Kidney epithelial cell (primary cell): ENCODE measurements at regions not wholly inside any gene's neighbourhood (a gene's known extent, or its start where the extent isn't known, plus 50 kb on each side); places are given as distances from the start of the nearest gene placed in this dataset.

ENCODE experiments used
- DNase-seq: peaks from one replicate; pipeline ENCODE4 v3.0.0-alpha.2; 2010; ENCODE audit warnings: low read depth
- H3K27me3 ChIP-seq: 2 replicates; pipeline ENCODE4 v1.6.0; 2011; ENCODE audit warnings: low read length; ENCODE audit not compliant: control insufficient read depth, insufficient read depth
- H3K36me3 ChIP-seq: 2 replicates; pipeline ENCODE4 v1.5.1; 2011; ENCODE audit warnings: low read length; ENCODE audit not compliant: control insufficient read depth, insufficient read depth
- H3K4me3 ChIP-seq: 2 replicates; pipeline ENCODE4 v1.5.1; 2011; ENCODE audit warnings: low read depth, mild to moderate bottlenecking, control low read depth, low read length
- TF ChIP-seq, protein P1 (sequence below): IDR thresholded peaks from 2 replicates; pipeline ENCODE4 v1.5.1; 2011; ENCODE audit warnings: mild to moderate bottlenecking, moderate library complexity, low read length, control low read depth, inconsistent platforms; ENCODE audit not compliant: insufficient read depth, poor library complexity, severe bottlenecking

DNA sequence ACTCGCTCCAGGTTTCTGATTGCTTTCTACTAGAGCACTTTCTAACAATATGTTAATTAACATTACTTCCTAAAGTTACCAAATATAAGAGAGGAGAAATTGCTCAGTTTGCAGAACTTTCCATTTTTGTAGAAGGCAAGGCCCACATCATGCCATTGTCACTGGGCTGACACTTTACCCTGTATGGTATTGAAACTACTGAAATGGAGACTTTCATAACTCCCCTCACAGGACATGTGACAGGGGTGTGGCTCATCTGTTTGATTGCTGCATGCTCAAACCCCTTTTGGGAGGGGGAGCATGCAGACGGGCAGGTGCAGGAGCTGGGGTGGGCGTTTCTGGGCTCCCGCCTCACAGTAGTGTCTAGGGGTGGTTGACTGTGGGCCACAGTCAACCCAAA is 206.3 kb upstream of the GHR start:
- Histone ChIP-seq H3K4me3 (no peak overlapping the region), H3K36me3 (no peaks in the 10 kb centered on the region), H3K27me3 (no peaks in the 10 kb centered on the region)
- DNase-seq, result no peak
- TF ChIP-seq, protein P1, sequence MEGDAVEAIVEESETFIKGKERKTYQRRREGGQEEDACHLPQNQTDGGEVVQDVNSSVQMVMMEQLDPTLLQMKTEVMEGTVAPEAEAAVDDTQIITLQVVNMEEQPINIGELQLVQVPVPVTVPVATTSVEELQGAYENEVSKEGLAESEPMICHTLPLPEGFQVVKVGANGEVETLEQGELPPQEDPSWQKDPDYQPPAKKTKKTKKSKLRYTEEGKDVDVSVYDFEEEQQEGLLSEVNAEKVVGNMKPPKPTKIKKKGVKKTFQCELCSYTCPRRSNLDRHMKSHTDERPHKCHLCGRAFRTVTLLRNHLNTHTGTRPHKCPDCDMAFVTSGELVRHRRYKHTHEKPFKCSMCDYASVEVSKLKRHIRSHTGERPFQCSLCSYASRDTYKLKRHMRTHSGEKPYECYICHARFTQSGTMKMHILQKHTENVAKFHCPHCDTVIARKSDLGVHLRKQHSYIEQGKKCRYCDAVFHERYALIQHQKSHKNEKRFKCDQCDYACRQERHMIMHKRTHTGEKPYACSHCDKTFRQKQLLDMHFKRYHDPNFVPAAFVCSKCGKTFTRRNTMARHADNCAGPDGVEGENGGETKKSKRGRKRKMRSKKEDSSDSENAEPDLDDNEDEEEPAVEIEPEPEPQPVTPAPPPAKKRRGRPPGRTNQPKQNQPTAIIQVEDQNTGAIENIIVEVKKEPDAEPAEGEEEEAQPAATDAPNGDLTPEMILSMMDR, result no peak

DNA sequence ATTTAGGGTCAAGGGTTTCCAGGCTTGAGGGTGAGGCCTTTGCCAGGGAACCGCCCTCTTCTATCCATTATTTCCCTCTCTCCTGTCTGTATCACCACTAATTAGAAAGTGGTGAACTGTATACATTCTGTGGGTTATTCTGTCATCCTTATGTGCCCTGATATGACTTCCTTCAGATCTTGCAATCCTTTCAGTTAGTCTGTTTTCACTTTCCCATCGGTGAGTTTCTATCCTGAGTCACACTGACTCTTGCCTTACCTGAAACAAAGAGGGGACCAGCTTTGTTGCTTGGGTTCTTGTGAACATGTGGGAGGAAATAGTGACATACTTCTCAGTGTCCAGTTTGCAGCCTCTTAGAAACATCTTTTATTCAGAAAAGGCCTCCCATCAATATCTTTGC is 205.4 kb upstream of the GHR start:
- no peaks in the 10 kb centered on the region for H3K36me3 ChIP-seq
- no peaks in the 10 kb centered on the region for H3K27me3 ChIP-seq
- DNase-seq, result no peak
- TF ChIP-seq, protein P1, result no peak
- H3K4me3 ChIP-seq, result no peak overlapping the region

DNA sequence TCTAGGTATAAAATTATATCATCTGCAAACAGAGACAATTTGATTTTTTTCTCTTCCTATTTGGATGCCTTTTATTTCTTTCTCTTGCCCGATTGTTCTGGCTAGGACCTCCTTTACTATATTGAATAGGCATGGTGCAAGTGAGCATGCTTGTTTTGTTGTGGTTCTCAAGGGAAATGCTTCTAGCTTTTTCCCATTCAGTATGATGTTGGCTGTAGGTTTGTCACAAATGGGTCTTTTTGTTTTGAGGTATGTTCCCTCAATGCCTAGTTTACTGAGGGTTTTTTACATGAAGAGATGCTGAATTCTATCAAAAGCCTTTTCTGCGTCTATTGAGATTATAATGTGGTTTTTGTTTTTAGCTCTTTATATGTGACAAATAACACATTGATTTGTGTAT is 198.2 kb upstream of the GHR start:
- TF ChIP-seq, protein P1, result no peak
- H3K27me3 ChIP-seq, result no peaks in the 10 kb centered on the region
- H3K4me3 ChIP-seq, result no peak overlapping the region
- H3K36me3 ChIP-seq, result no peaks in the 10 kb centered on the region
- DNase-seq, result no peak

DNA sequence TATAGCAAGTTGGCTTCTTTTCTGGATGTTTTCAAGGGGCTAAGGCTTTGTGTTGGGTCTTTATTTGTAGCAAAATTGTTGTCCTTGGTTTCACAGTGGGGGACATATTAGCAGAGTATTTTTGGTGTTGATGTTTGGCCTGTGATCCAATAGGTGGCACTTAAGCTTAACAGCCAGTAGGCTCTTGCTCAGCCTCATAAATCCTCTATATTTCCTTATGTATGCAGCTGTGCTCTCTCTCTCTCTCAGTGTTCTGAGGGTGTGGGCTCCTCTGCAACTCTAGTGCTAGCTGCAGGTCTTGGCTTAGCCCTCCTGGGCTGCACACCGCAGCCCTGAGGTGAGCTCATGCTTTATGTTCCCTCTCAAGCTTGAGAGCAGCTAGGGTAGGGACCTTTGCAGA is 195.0 kb upstream of the GHR start:
- no peaks in the 10 kb centered on the region for H3K27me3 ChIP-seq
- no peak for DNase-seq
- TF ChIP-seq, protein P1, result no peak

DNA sequence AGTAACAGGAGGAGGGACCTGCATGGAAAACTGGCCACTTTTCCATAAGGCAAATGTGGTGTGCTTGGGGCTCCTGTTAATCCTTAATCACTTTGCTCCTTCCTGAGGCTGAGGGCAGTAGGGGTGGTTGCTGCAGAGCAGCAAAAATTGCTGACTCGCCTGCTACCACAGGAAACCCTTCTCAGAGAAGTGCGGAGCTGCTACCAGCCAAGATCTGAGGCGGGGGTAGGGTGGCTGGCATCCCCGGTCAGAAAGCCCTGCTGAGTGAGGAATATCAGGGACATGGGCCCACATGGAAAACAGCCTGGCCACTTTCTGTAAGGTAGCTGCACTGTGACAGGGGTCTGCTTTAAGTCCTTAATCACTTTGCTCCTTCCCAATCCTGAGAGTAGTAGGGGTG is 192.4 kb upstream of the GHR start:
- H3K27me3 ChIP-seq, result no peaks in the 10 kb centered on the region
- TF ChIP-seq, protein P1, result no peak
- no peak overlapping the region for H3K4me3 ChIP-seq
- H3K36me3 ChIP-seq, result no peaks in the 10 kb centered on the region
- DNase-seq, result no peak

More for the DNA sequence above, 195.0 kb upstream of the GHR start:
- Histone ChIP-seq H3K36me3 (no peaks in the 10 kb centered on the region), H3K4me3 (no peak overlapping the region)

DNA sequence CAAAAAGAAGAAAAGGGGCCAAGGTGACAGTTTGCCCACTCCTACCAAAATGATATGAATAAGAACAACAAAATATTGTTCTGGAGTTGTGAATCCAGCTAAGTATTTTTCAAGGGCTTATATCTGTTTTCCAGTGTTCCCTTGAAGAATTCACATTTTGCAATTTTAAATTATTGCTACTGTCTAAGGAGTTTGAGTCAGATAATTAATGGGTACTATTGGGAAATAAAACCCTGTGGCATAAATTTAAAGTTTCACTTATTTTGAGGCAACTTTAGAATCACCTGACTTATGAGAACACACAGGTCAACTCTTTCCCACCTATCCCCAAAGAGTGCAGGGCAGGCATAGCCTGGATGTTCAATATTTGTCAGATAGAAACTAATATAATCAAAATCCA is 188.0 kb upstream of the GHR start:
- Histone ChIP-seq H3K4me3 (no peak overlapping the region), H3K27me3 (no peaks in the 10 kb centered on the region), H3K36me3 (no peaks in the 10 kb centered on the region)
- no peak for DNase-seq
- TF ChIP-seq, protein P1, result no peak
